CD4-positive, alpha-beta T cell treated with Interleukin-4 for 1 hour (primary cell): ENCODE measurements at regions not wholly inside any gene's neighbourhood (a gene's known extent, or its start where the extent isn't known, plus 50 kb on each side); places are given as distances from the start of the nearest gene placed in this dataset.
A peak's percentile ranks its signal among the peaks of the same experiment; 100 is the strongest.

ENCODE experiments used
- DNase-seq, 2 donors: peaks; one replicate each; pipeline ENCODE4 v3.0.0-alpha.2; 2020 to 2022

DNA sequence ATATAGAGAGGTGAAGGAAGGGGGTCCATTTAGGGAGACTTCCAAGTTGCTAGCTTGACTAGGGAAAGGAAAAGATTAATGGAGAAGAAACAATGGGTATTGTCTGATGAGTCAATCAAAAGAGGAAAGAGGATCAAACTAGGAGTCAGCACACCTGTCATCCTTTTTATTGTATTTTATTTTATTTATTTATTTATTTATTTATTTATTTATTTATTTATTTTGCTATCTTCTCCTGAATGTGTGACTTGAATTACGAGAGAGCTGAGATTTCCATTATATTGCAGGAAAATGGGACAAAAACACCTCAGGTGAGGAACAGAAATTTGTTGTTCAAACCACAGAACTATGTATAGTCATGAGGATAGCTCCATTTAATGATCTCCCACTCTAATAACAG lies 58.9 kb downstream of the NUDT11 start:
- DNase-seq = no peak

DNA sequence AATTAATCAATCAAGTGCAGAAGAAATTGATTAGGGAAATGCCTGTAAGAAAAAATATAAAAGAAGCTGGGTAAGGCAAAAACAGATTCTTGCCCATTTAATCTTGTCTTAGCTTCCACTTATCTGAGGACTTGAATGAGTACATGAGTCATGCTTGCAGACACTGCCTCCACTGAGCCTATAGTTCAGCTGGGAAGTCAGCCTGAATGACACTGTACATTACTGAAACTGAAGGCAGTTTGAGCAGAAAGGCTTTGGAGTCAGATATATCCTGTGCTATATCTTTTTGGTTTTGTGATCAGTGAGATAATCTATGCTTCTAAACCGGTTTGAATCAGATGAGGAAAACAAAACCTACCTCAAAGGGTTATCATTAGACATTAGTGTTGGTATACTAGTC lies 61.3 kb downstream of the NUDT11 start:
- no peak for DNase-seq

DNA sequence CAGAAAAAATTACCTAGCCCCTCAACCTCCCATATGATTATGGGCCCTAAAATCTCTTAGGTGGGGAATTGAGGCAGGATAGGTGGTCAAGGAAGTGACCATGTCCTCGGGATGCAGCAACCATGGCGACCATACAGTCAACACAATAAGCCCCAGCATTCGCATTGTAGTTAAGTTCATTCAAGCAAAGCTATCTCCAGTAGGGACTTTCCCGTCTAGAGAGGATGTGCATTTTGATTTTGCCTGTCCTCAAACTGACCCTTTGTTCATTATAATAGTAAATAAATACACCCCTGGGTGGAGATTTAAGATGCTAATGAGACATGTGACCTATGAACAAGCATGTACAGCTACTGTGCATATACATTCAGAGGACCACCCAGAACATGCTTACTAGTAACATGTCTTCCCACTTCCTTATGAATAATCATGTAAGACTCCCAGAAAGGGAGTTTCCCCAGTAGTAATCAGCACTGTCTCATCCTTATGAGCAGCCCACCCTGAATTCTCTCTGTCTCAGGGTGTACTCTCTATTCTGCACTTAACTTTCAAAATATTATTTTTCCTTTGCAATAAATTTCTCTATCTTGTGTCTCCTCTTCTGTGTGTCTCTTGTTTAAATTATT lies 74.3 kb downstream of the NUDT11 start:
- DNase-seq = no peak

DNA sequence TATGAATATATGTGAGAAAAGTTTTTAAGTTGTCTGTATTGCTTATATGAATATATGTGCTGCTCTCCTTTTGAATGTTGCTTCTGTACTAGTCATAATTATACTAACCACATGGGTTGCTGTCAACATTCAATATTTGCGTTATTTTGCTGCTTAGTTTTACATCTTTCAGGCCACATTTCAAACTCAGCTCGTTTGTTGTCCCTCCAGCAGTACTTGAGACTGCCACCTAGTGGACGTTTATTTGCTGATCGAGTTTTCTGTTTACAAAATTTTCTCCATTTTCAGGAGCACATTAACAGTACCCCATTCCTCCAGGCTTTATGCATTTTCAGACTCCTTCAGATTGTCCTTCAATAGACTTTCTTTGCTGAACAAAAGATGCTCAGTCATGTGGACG lies 75.8 kb downstream of the NUDT11 start:
- DNase-seq = peak in 1 of 2 donors; percentile 53

DNA sequence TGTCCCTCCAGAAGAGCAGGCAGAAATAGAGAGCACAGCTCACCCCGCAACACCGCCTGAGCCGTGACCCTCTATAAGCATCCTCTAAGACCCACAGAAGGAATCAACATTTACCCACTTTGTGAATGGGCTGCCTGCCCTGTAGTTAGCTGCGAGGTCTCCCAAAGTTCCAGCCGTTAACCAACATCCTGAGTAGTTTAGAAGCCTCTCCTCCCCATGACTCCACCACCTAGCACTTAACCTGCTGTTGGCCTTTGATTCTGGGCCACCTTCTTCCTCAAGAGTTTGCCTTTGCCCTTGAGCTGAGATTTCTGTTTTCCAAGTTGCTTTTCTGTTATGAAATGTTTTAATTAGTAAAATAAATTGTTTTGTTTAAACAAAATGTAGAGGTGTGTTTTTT lies 75.8 kb downstream of the NUDT10 start:
- no peak for DNase-seq

DNA sequence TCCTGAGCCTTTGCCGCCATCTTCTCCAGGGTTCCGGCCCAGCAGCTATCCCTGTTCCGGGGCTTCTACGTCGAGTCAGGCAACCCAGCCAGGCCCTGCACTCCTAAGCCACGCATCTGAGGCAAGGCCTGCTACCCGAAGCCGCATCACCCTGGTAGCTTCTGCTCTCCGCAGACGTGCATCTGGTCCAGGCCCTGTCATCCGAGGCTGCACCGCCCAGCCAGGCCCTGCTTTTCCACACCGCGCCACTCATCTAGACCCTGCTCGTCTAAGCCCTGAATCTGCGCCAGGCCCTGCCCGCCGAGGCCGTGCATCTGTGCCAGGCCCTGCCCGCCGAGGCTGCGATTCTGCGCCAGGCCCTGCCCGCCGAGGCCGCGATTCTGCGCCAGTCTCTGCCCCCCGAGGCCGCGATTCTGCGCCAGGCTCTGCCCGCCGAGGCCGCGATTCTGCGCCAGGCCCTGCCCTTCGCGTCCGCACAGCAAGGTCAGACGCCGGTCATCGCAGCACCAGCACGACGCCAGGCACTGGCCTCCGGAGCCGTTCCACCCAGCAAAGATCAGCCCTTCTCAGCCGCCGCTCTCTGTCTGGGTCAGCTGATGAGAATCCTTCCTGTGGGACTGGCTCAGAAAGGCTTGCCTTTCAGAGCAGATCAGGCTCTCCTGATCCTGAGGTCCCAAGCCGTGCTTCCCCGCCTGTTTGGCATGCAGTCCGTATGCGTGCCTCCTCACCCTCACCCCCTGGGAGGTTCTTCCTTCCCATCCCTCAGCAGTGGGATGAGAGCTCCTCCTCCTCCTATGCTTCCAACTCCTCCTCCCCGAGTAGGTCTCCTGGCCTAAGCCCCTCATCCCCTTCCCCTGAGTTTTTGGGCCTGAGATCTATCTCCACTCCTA lies 75.1 kb downstream of the NUDT10 start:
- no peak for DNase-seq

DNA sequence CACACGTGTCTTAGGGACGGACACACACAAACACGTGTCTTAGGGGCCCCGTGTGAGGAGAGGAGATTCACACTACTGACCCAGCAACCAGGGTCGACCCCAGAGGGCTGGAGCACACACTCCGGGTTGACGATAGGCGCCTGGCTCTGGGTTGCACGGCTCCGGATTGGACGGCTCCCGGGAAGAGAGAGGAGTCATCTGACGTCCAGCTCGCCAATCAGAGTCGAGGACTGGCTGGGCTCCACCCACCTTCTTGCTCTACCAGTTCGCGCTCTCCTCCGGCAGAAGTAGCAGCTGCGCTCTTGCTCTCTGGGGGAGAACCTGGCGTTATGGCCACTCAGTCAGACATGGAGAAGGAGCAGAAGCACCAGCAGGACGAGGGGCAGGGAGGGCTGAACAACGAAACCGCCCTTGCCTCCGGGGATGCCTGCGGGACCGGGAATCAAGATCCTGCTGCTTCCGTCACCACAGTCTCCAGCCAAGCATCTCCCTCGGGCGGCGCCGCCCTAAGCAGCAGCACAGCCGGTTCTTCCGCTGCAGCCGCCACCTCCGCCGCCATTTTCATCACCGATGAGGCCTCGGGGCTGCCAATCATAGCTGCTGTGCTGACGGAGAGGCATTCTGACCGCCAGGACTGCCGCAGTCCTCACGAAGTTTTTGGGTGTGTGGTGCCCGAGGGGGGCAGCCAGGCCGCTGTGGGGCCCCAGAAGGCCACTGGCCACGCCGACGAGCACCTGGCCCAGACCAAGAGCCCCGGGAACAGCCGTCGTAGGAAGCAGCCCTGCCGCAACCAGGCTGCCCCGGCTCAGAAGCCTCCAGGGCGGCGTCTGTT lies 74.3 kb downstream of the NUDT10 start:
- no peak for DNase-seq

DNA sequence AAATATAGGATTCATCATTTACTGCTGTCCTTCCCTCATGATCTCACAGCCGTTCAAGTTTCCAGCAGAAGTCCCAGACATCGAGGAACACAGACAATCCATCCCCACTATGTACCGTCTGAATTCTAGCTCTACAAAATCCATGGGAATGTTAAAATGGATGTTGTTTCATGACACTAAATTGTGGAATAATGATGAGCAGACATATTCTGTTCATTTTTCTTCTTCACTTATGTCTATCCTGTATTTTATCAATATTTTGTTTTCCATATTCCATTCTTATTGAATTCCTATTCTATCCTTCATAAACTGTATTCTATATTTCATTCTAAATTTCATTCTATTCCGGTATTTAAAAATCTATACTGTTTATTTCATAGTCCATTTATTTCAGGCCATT lies 71.8 kb downstream of the NUDT10 start:
- no peak for DNase-seq

DNA sequence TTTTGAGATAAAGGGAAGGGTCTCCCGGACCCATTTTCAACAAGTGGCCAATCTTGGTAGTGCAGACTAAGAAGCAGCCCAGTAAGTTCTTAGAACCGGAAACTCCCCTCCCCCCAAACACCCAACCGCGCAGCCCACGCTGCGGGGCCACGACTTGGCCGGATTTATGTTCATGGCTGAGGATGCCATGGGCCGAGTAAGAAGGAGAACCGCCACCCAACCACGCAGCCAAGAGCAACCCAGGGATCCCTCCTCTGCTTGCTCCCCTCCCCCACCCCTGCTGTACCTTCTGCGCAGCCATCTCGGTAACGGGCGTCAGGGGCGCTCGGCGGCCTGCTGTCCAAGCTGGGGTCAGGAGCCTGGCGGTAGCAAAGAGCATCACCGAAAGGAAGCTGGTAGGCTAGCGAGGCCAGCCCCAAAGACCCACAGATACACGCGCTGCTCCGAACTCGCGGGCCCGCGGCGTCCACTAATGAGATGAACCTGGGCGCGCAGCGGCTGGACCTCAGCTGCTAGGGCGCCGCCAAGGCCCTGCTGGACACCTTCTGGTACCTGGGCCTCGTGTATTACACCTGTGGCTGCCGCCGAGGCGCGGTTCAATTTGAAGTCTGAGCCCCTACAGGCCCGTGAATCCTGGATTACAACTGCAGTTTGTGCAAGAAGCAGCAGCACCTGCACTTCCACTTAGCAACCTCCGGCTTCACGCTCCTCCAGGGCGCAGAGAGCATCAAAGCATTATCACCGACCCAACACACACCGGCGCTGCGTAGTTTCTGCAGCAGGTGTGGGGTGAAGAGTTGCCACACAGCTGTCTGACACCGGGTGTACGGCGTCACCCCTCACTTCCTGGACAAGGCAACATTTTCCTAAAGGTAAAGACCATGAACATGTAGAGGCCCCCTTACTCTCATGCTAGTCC lies 63.4 kb downstream of the NUDT10 start:
- DNase-seq = peak; percentile 67 to 71

DNA sequence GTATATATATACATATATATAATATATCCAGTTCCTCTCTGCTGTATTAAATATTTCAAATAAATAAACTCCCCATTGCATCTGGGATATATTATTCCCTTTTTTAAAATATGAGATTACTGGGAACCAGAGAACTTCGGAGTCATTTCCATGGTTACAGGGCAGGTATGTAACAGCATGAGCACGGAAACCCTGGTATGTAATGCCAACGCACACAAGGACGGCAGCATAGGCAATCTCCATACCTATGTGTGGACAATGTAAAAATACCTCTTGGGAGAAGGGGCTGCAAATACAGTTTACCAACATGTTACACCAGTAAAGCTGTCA lies 62.8 kb downstream of the NUDT10 start:
- DNase-seq = no peak
